BLaER1 (cell line): ENCODE measurements at regions not wholly inside any gene's neighbourhood (a gene's known extent, or its start where the extent isn't known, plus 50 kb on each side); places are given as distances from the start of the nearest gene placed in this dataset.

ENCODE experiments used
- H3K27ac ChIP-seq: shearing (Covaris generic); formaldehyde crosslinking; 2 replicates; pipeline ENCODE4 v1.8.1; 2022
- H3K27me3 ChIP-seq: shearing (Covaris generic); formaldehyde crosslinking; 2 replicates; pipeline ENCODE4 v1.8.1; 2022
- H3K36me3 ChIP-seq: shearing (Covaris generic); formaldehyde crosslinking; 2 replicates; pipeline ENCODE4 v1.8.1; 2022
- H3K4me1 ChIP-seq: shearing (Covaris generic); formaldehyde crosslinking; 2 replicates; pipeline ENCODE4 v1.8.1; 2022
- H3K4me2 ChIP-seq: shearing (Covaris generic); formaldehyde crosslinking; 2 replicates; pipeline ENCODE4 v1.8.1; 2022
- H3K4me3 ChIP-seq: shearing (Covaris generic); formaldehyde crosslinking; 2 replicates; pipeline ENCODE4 v1.8.1; 2022
- H3K9ac ChIP-seq: shearing (Covaris generic); formaldehyde crosslinking; 2 replicates; pipeline ENCODE4 v1.8.1; 2022
- H3K9me3 ChIP-seq: shearing (Covaris generic); formaldehyde crosslinking; 2 replicates; pipeline ENCODE4 v1.8.1; 2022
- H4K20me1 ChIP-seq: shearing (Covaris generic); formaldehyde crosslinking; 2 replicates; pipeline ENCODE4 v1.8.1; 2022
- Cebpa-rat ChIP-seq: shearing (Covaris generic); IDR thresholded peaks from 2 replicates; pipeline ENCODE4 v1.8.1; 2022

- H3K9ac ChIP-seq: no peak overlapping the region
- no peaks in the 10 kb centered on the region for H3K27me3 ChIP-seq
- H4K20me1 ChIP-seq: no peaks in the 10 kb centered on the region
- no peak overlapping the region for H3K4me2 ChIP-seq
- no peak for TF ChIP-seq Cebpa-rat
- H3K36me3 ChIP-seq: no peaks in the 10 kb centered on the region
- H3K4me3 ChIP-seq: no peak overlapping the region
- peaks cover 10% of the 10 kb centered on the region; the same call in 1 of the 2 replicates for H3K9me3 ChIP-seq
- H3K27ac ChIP-seq: no peak overlapping the region
- no peaks in the 10 kb centered on the region for H3K4me1 ChIP-seq
Observed at GRCh38 chr11:128135451-128135850, 451.9 kb downstream of the ETS1 start.

DNA sequence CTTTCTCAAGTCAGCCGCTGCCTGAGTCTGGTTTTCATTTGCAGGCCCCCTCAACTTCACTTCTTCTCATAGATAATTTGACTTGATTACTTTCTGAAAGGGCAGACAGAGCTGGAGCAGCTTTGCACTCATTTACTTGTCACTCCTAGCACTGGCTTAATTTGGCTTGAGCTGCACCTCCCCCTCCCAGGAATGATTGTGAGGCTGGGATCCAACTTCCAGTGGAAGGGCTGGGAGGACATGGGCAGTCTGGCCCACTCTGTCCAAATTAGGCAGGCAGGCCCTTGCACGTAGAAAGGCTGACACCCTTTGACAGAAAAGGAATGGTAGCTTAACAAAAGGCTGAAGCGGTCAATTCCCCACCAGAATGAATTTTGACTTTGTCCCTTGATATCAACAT, 453.9 kb downstream of the ETS1 start:
- H3K4me1 ChIP-seq: no peaks in the 10 kb centered on the region
- no peak overlapping the region for H3K9ac ChIP-seq
- no peaks in the 10 kb centered on the region for H4K20me1 ChIP-seq
- H3K4me3 ChIP-seq: no peak overlapping the region
- no peaks in the 10 kb centered on the region for H3K9me3 ChIP-seq
- no peak overlapping the region for H3K27ac ChIP-seq
- no peaks in the 10 kb centered on the region for H3K36me3 ChIP-seq
- H3K27me3 ChIP-seq: no peaks in the 10 kb centered on the region
- H3K4me2 ChIP-seq: no peak overlapping the region
- no peak for TF ChIP-seq Cebpa-rat

- H3K27me3 ChIP-seq: no peaks in the 10 kb centered on the region
- no peak overlapping the region for H3K27ac ChIP-seq
- H3K4me2 ChIP-seq: no peak overlapping the region
- H3K4me1 ChIP-seq: no peaks in the 10 kb centered on the region
- no peaks in the 10 kb centered on the region for H3K36me3 ChIP-seq
- no peaks in the 10 kb centered on the region for H3K9me3 ChIP-seq
- no peak overlapping the region for H3K9ac ChIP-seq
- TF ChIP-seq Cebpa-rat: no peak
- H4K20me1 ChIP-seq: no peaks in the 10 kb centered on the region
- H3K4me3 ChIP-seq: no peak overlapping the region
Observed at GRCh38 chr11:128130052-128130451, 457.3 kb downstream of the ETS1 start.

GRCh38 chr11:128125723-128126122, 461.6 kb downstream of the ETS1 start:
- no peak overlapping the region for H3K9ac ChIP-seq
- no peak overlapping the region for H3K4me2 ChIP-seq
- no peaks in the 10 kb centered on the region for H4K20me1 ChIP-seq
- no peaks in the 10 kb centered on the region for H3K27me3 ChIP-seq
- H3K4me3 ChIP-seq: no peak overlapping the region
- no peaks in the 10 kb centered on the region for H3K4me1 ChIP-seq
- H3K27ac ChIP-seq: no peak overlapping the region
- no peak for TF ChIP-seq Cebpa-rat
- no peaks in the 10 kb centered on the region for H3K36me3 ChIP-seq
- no peaks in the 10 kb centered on the region for H3K9me3 ChIP-seq

DNA sequence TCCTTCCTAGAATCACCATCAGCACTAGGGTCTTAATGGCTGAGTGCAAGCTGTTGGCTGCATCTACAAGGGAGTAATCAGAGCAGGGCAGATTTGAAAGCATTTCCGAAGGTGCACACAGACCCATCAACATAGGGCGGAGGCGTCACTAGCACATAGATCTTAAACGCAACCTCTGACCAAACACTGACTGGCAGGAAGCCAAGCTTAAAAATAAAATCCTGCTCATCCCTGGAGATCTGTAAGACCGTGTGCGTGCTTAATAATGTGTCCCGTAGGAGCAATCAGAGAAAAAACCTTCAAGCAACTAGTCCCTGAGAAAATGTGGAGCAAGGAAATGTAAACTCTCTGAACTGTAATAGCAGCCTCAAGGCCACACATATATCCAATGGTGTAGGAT, 470.5 kb downstream of the ETS1 start:
- no peaks in the 10 kb centered on the region for H3K27me3 ChIP-seq
- peaks cover 13% of the 10 kb centered on the region for H3K4me1 ChIP-seq
- no peak for TF ChIP-seq Cebpa-rat
- no peak overlapping the region for H3K4me3 ChIP-seq
- H3K9ac ChIP-seq: no peak overlapping the region
- peak overlapping the region; percentile 52 for H3K4me2 ChIP-seq
- H3K9me3 ChIP-seq: peaks cover 3% of the 10 kb centered on the region; the same call in 1 of the 2 replicates
- H3K27ac ChIP-seq: no peak overlapping the region
- no peaks in the 10 kb centered on the region for H4K20me1 ChIP-seq
- H3K36me3 ChIP-seq: no peaks in the 10 kb centered on the region

DNA sequence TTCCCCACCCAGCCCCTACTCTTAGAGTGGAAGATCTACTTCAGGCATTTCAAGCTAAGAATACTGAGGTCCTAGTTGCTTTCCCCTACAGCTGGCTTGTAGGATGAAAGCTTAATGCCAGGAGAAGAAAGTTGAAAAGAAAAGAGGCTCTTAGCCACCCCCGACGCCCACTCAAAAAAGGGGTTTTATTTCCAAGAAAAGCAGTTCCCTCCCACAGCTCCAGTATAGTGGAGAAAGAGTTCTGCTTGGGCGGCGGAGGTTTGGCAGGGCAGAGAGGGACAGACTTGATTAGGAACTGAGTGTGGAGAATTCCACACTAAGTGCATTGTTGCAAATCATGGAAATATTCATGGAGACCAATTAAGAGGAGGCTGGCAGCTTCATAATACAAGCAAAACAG, 470.9 kb downstream of the ETS1 start:
- Histone ChIP-seq H4K20me1 (no peaks in the 10 kb centered on the region), H3K27ac (no peak overlapping the region), H3K9me3 (peaks cover 3% of the 10 kb centered on the region; the same call in 1 of the 2 replicates), H3K4me1 (peaks cover 13% of the 10 kb centered on the region), H3K36me3 (no peaks in the 10 kb centered on the region), H3K9ac (no peak overlapping the region), H3K4me2 (peak overlapping the region; percentile 52), H3K27me3 (no peaks in the 10 kb centered on the region), H3K4me3 (no peak overlapping the region)
- TF ChIP-seq Cebpa-rat: no peak

DNA sequence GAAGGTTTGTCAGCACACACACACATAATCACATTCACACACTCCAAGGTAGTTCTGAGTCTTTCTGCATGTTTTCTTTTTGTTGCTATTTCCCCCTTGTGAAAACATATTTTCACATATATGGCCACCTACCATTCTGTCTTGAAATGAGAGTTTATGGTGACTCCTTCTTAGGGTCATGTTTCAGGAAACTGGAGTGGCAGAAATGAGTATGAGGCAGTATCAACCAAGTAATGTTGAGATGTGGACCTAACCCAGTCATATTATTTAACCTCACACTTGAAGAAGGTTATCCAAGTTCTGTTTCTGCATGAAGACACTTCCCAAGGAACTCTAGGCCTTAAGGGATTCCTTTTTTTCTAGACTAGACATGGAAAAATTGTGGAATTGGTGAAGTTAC, 481.4 kb downstream of the ETS1 start:
- H3K4me1 ChIP-seq: no peaks in the 10 kb centered on the region
- H3K36me3 ChIP-seq: no peaks in the 10 kb centered on the region
- no peak overlapping the region for H3K4me3 ChIP-seq
- no peaks in the 10 kb centered on the region for H3K27me3 ChIP-seq
- no peak overlapping the region for H3K4me2 ChIP-seq
- no peak overlapping the region for H3K9ac ChIP-seq
- TF ChIP-seq Cebpa-rat: no peak
- H3K27ac ChIP-seq: no peak overlapping the region
- H3K9me3 ChIP-seq: no peaks in the 10 kb centered on the region
- H4K20me1 ChIP-seq: no peaks in the 10 kb centered on the region

- Histone ChIP-seq H3K27me3 (no peaks in the 10 kb centered on the region), H3K4me3 (no peak overlapping the region), H3K36me3 (no peaks in the 10 kb centered on the region), H3K27ac (no peak overlapping the region), H4K20me1 (no peaks in the 10 kb centered on the region), H3K4me1 (no peaks in the 10 kb centered on the region), H3K4me2 (no peak overlapping the region), H3K9ac (no peak overlapping the region), H3K9me3 (no peaks in the 10 kb centered on the region)
- TF ChIP-seq Cebpa-rat: no peak
Observed at GRCh38 chr11:128105511-128105910, 481.8 kb downstream of the ETS1 start.

DNA sequence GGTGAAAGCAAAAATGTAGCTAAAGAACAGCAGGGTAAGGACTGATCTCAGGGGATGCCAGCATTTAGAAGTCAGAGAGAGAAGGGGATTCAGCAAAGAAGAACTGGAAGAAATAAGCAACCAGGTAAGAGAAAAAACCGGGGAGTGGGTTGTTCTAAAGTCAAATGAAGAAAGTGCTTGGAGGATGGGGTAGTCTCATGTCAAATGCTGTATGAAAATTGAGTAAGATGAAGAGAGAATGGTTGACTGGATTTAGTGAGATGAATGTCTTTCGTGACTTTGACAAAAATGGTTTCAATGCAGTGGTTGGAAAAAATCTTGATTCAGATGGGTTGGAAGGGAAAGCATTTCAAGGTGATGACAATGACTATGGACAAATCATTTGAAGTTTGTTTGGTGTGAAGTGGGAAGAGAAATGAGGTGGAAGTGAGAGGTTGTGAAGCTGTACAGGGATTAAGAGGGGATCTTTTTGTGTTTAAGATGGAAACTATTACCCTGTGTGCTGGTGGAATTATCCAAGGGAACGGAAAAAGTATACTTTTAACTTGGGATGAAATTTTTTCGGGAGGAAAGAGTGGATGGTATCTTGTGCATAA, 484.0 kb downstream of the ETS1 start:
- Histone ChIP-seq H4K20me1 (no peaks in the 10 kb centered on the region), H3K9ac (no peak overlapping the region), H3K4me1 (no peaks in the 10 kb centered on the region), H3K27me3 (no peaks in the 10 kb centered on the region), H3K9me3 (no peaks in the 10 kb centered on the region), H3K27ac (no peak overlapping the region), H3K36me3 (no peaks in the 10 kb centered on the region), H3K4me3 (no peak overlapping the region), H3K4me2 (no peak overlapping the region)
- TF ChIP-seq Cebpa-rat: no peak

DNA sequence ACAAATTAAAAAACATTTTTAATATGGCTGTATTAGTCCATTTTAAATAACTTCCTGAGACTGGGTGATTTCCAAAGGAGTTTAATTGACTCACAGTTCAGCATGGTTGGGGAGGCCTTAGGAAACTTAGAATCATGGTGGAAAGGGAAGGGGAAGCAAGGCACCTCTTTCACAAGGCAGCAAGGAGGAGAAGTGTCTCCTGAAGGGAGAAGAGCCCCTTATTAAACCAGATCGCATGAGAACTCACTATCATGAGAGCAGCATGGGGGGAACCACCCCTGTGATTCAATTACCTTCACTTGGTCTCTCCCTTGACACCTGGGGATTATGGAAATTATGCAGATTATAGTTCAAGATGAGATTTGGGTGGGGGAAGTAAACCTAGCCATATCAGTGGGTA, 488.6 kb downstream of the ETS1 start:
- no peaks in the 10 kb centered on the region for H3K9me3 ChIP-seq
- H3K27ac ChIP-seq: no peak overlapping the region
- no peak overlapping the region for H3K4me2 ChIP-seq
- H3K4me1 ChIP-seq: no peaks in the 10 kb centered on the region
- no peaks in the 10 kb centered on the region for H4K20me1 ChIP-seq
- H3K4me3 ChIP-seq: no peak overlapping the region
- no peaks in the 10 kb centered on the region for H3K27me3 ChIP-seq
- H3K9ac ChIP-seq: no peak overlapping the region
- TF ChIP-seq Cebpa-rat: no peak
- no peaks in the 10 kb centered on the region for H3K36me3 ChIP-seq

DNA sequence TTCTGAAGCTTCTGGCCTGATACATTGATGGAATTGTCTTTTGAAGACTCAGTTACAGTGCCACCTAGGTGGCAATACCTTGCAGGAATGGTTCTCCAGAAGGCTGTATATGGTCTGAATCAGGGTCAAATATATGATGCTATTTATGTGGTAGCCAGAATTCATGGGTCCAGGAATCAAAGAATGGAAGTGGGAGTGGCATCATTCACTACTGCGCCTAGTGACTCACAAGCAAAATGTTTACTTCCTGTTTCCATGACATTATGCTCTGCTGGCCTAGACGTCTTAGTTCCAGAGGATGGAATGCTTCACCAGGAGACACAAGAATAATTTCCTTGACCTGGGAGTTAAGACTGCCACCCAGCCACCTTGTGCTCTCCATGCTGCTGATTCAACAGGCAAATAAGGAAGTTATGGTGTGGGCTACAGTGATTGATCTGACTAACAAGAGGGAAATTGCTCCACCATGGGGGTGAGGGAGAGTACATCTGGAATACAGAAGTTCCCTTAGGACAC, 491.8 kb downstream of the ETS1 start:
- no peaks in the 10 kb centered on the region for H3K4me1 ChIP-seq
- no peak overlapping the region for H3K27ac ChIP-seq
- no peak overlapping the region for H3K9ac ChIP-seq
- no peaks in the 10 kb centered on the region for H3K36me3 ChIP-seq
- H3K27me3 ChIP-seq: no peaks in the 10 kb centered on the region
- no peak overlapping the region for H3K4me3 ChIP-seq
- no peaks in the 10 kb centered on the region for H3K9me3 ChIP-seq
- TF ChIP-seq Cebpa-rat: no peak
- H3K4me2 ChIP-seq: no peak overlapping the region
- H4K20me1 ChIP-seq: no peaks in the 10 kb centered on the region
